ENCODE measurements at regions not wholly inside any gene's neighbourhood (a gene's known extent, or its start where the extent isn't known, plus 50 kb on each side); places are given as distances from the start of the nearest gene placed in this dataset.

DNA sequence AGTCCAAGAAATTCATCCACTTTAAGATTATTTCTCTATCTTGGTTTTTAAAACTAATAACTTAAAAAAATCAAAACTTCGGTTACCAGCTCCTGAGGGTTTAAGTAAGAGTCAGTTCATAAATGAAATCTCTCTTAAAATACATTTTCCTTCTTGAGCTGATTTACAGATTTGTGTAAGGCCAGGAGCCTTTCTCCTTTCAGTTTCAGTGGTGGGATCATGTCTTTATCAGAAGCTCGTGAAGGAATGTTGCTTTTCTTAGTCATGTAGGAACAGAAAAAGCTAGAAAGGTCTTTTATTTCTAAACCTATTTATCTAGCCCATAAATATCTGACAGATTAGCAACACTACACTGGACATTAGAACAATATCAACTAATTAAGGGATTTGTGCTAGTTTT is 390.2 kb downstream of the GPATCH2 start:
- intact Hi-C loops (cut with DNase I) = no loop called here
- 76 to 78% methylated on average over 2 of the region's 2 CpGs for WGBS, 2 donors

DNA sequence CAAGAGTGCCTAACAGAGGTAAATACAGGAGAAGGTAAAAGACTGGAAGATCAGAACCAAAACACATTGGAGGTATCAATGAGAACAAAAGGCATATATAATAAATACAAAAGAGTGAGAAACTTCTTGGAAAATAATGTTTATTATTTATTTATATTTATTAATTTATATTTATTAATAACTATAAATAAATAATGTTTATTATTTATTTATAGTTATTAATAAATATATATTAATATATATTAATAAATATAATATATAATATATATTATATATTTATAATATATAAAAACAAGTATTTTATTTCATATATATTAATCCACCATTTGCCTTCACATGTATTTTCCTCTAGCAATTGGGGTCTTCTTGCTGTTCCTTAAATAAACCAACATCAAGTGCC is 391.9 kb downstream of the GPATCH2 start:
- intact Hi-C loops (cut with DNase I) = no loop called here
- Histone ChIP-seq H3K9me3 (no peaks in the 10 kb centered on the region), H3K36me3 (no peaks in the 10 kb centered on the region), H3K4me3 (no peak overlapping the region), H3K27me3 (no peaks in the 10 kb centered on the region), H3K27ac (no peak overlapping the region), H3K4me1 (no peaks in the 10 kb centered on the region)
- TF ChIP-seq POLR2A (IDR thresholded peaks at IDR 0.05) (no peak), POLR2AphosphoS5 (IDR thresholded peaks at IDR 0.05) (no peak), EP300 (IDR thresholded peaks at IDR 0.05) (no peak)
- TF ChIP-seq, protein P1, sequence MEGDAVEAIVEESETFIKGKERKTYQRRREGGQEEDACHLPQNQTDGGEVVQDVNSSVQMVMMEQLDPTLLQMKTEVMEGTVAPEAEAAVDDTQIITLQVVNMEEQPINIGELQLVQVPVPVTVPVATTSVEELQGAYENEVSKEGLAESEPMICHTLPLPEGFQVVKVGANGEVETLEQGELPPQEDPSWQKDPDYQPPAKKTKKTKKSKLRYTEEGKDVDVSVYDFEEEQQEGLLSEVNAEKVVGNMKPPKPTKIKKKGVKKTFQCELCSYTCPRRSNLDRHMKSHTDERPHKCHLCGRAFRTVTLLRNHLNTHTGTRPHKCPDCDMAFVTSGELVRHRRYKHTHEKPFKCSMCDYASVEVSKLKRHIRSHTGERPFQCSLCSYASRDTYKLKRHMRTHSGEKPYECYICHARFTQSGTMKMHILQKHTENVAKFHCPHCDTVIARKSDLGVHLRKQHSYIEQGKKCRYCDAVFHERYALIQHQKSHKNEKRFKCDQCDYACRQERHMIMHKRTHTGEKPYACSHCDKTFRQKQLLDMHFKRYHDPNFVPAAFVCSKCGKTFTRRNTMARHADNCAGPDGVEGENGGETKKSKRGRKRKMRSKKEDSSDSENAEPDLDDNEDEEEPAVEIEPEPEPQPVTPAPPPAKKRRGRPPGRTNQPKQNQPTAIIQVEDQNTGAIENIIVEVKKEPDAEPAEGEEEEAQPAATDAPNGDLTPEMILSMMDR (IDR thresholded peaks at IDR 0.05) = no peak
- DNase-seq = no peak

More for the DNA sequence above, 390.2 kb downstream of the GPATCH2 start:
- TF ChIP-seq EP300 (IDR thresholded peaks at IDR 0.05) (no peak), POLR2A (IDR thresholded peaks at IDR 0.05) (no peak), POLR2AphosphoS5 (IDR thresholded peaks at IDR 0.05) (no peak)
- TF ChIP-seq, protein P1 (IDR thresholded peaks at IDR 0.05) = no peak
- Histone ChIP-seq H3K27ac (no peak overlapping the region), H3K36me3 (no peaks in the 10 kb centered on the region), H3K4me3 (no peak overlapping the region), H3K9me3 (no peaks in the 10 kb centered on the region), H3K4me1 (no peaks in the 10 kb centered on the region), H3K27me3 (no peaks in the 10 kb centered on the region)
- no peak for DNase-seq

DNA sequence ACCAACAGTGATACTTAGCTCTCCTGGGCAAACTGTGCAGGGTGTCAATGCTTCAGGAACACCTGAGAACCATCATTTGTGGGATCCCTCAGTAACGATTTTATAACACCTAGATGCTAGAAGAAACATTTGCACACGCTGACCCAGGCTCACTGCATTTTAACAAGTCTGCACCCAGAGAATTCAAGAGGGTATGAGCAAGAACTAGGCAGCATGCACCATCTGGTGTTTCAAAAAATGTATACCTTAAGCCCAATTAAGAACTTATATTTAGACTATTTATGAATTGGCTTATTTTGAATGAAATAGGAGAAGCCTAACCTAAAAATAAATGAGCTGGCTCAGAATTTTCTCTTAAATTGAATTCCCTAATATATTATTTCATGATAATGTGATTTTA is 400.5 kb downstream of the GPATCH2 start:
- Histone ChIP-seq H3K4me1 (no peaks in the 10 kb centered on the region), H3K27me3 (no peaks in the 10 kb centered on the region), H3K36me3 (no peaks in the 10 kb centered on the region), H3K27ac (no peak overlapping the region), H3K4me3 (no peak overlapping the region), H3K9me3 (no peaks in the 10 kb centered on the region)
- intact Hi-C loops (cut with DNase I) = no loop called here
- WGBS, 2 donors = 34 to 56% methylated on average over 2 of the region's 2 CpGs
- TF ChIP-seq, protein P1 (IDR thresholded peaks at IDR 0.05) = no peak
- TF ChIP-seq POLR2A (IDR thresholded peaks at IDR 0.05) (no peak), POLR2AphosphoS5 (IDR thresholded peaks at IDR 0.05) (no peak), EP300 (IDR thresholded peaks at IDR 0.05) (no peak)
- no peak for DNase-seq

DNA sequence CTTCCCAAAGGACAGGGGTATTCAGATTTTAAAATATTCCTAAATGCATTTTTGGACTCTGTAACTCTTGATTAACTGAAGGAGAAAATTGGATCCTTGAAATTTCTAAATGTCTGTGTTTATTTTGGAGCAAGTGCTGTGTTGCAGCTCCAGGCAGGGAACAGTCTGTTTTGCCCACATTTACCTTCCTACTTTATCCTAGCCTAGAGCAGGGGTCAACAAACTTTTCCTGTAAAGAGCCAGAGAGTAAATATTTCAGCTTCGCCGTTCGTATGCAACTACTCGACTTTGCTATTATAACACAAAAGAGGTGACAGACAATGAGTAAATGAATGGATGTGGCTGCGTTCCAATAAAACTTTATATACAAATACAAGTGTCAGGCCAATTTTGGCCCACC is 402.2 kb downstream of the GPATCH2 start:
- Histone ChIP-seq H3K27me3 (no peaks in the 10 kb centered on the region), H3K27ac (no peak overlapping the region), H3K4me1 (no peaks in the 10 kb centered on the region), H3K36me3 (no peaks in the 10 kb centered on the region), H3K4me3 (no peak overlapping the region), H3K9me3 (no peaks in the 10 kb centered on the region)
- 76 to 87% methylated on average over 5 of the region's 5 CpGs for WGBS, 2 donors
- DNase-seq = no peak
- intact Hi-C loops (cut with DNase I) = no loop called here
- TF ChIP-seq, protein P1 (IDR thresholded peaks at IDR 0.05) = no peak
- TF ChIP-seq POLR2A (IDR thresholded peaks at IDR 0.05) (no peak), POLR2AphosphoS5 (IDR thresholded peaks at IDR 0.05) (no peak), EP300 (IDR thresholded peaks at IDR 0.05) (no peak)

DNA sequence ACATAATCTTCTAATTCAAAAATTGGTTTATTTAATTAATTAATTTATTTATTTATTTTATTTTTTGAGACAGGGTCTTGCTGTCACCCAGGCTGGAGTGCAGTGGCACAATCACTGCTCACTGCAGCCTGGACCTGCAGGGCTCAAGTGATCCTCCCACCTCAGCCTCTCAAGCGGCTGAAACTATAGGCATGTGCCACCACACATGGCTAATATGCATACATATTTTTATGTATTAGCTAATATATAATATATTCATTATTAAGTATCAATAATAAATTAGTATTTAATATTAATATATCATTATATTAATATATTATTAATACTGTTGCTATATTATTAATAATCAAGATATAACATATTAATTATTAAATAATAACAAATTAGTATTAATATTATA is 406.7 kb downstream of the GPATCH2 start:
- TF ChIP-seq POLR2A (IDR thresholded peaks at IDR 0.05) (no peak), EP300 (IDR thresholded peaks at IDR 0.05) (no peak), POLR2AphosphoS5 (IDR thresholded peaks at IDR 0.05) (no peak)
- TF ChIP-seq, protein P1 (IDR thresholded peaks at IDR 0.05) = no peak
- no peak overlapping the region for H3K27ac ChIP-seq
- H3K4me1 ChIP-seq = no peaks in the 10 kb centered on the region
- no peak overlapping the region for H3K4me3 ChIP-seq
- 89 to 93% methylated on average over 1 of the region's 1 CpG for WGBS, 2 donors
- H3K36me3 ChIP-seq = no peaks in the 10 kb centered on the region
- intact Hi-C loops (cut with DNase I) = no loop called here
- DNase-seq = no peak
- no peaks in the 10 kb centered on the region for H3K9me3 ChIP-seq
- H3K27me3 ChIP-seq = no peaks in the 10 kb centered on the region
